ENCODE measurements at regions not wholly inside any gene's neighbourhood (a gene's known extent, or its start where the extent isn't known, plus 50 kb on each side); places are given as distances from the start of the nearest gene placed in this dataset.

DNA sequence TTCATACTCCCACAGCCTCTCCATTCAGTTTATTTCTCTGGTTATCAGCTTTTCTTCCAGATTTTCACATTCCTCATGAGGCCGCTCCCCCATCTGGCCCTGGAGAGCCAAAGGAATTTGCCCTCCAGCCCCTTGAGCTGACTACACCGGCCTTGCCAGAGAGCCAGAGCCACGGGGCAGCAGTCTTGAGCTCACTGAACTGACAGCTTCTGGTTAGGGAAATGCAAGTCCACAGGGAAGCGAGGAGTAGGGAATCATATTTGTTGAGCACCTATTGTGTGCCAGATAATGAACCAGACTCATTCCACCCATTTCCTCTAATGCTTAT lies 102.4 kb downstream of the ABCC12 start:
- TF ChIP-seq, protein P1, sequence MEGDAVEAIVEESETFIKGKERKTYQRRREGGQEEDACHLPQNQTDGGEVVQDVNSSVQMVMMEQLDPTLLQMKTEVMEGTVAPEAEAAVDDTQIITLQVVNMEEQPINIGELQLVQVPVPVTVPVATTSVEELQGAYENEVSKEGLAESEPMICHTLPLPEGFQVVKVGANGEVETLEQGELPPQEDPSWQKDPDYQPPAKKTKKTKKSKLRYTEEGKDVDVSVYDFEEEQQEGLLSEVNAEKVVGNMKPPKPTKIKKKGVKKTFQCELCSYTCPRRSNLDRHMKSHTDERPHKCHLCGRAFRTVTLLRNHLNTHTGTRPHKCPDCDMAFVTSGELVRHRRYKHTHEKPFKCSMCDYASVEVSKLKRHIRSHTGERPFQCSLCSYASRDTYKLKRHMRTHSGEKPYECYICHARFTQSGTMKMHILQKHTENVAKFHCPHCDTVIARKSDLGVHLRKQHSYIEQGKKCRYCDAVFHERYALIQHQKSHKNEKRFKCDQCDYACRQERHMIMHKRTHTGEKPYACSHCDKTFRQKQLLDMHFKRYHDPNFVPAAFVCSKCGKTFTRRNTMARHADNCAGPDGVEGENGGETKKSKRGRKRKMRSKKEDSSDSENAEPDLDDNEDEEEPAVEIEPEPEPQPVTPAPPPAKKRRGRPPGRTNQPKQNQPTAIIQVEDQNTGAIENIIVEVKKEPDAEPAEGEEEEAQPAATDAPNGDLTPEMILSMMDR (IDR thresholded peaks at IDR 0.05), result no peak
- TF ChIP-seq POLR2A (IDR thresholded peaks at IDR 0.05), result no peak
